IPS-15b (cell line): ENCODE measurements at regions not wholly inside any gene's neighbourhood (a gene's known extent, or its start where the extent isn't known, plus 50 kb on each side); places are given as distances from the start of the nearest gene placed in this dataset.

Experiments used
- H3K27me3 ChIP-seq: one replicate; pipeline ENCODE4 v1.6.1; 2013; ENCODE audit warnings: low read length; ENCODE audit not compliant: control insufficient read depth, insufficient read depth
- H3K36me3 ChIP-seq: one replicate; pipeline ENCODE4 v1.6.1; 2013; ENCODE audit warnings: low read length; ENCODE audit not compliant: control insufficient read depth, insufficient read depth
- H3K4me1 ChIP-seq: one replicate; pipeline ENCODE4 v1.6.1; 2013; ENCODE audit warnings: mild to moderate bottlenecking, low read length; ENCODE audit not compliant: control insufficient read depth, insufficient read depth
- H3K4me3 ChIP-seq: one replicate; pipeline ENCODE4 v1.5.1; 2013; ENCODE audit warnings: low read depth, low read length
- H3K9ac ChIP-seq: one replicate; pipeline ENCODE4 v1.6.1; 2013; ENCODE audit warnings: low read depth, mild to moderate bottlenecking, low read length
- H3K9me3 ChIP-seq: one replicate; pipeline ENCODE4 v1.6.1; 2013; ENCODE audit warnings: mild to moderate bottlenecking, low read length; ENCODE audit not compliant: control insufficient read depth, insufficient read depth

GRCh38 chr14:97262336-97262735 lies 465.2 kb downstream of the VRK1 start:
- no peak overlapping the region for H3K9ac ChIP-seq
- H3K36me3 ChIP-seq: no peaks in the 10 kb centered on the region
- H3K4me3 ChIP-seq: no peak overlapping the region
- H3K9me3 ChIP-seq: no peaks in the 10 kb centered on the region
- H3K27me3 ChIP-seq: no peaks in the 10 kb centered on the region
- H3K4me1 ChIP-seq: peaks cover 6% of the 10 kb centered on the region

DNA sequence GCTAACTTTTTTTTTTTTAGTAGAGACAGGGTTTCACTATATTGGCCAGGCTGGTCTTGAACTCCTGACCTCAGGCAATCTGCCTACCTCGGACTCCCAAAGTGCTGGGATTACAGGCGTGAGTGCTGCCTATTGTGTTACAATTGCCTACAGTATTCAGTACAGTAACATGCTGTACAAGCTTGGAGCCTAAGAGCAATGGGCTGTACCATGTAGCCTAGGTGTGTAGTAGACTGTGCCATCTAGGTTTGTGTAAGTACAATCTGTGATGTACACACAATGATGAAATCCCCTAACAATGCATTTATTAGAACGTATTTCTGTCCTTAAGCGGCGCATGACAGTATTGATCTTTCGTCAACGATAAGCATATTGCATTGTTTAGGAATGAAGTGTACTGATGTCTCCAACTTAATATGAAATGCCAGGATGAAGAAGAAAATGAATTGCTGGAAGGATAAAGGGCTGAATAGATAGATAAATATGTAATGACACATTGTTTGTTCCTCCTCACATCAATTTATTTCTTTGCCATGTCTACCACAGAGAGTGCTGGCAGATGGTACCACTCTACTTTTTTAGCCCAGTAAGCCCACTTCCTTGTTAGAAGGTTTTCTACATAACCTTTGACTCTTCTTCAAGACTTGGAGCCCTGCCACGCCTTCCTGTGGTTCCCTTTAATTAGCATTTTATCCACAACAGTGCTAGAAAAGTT lies 467.5 kb downstream of the VRK1 start:
- Histone ChIP-seq H3K36me3 (no peaks in the 10 kb centered on the region), H3K9me3 (no peaks in the 10 kb centered on the region), H3K4me3 (no peak overlapping the region), H3K9ac (no peak overlapping the region), H3K4me1 (peaks cover 19% of the 10 kb centered on the region), H3K27me3 (no peaks in the 10 kb centered on the region)

DNA sequence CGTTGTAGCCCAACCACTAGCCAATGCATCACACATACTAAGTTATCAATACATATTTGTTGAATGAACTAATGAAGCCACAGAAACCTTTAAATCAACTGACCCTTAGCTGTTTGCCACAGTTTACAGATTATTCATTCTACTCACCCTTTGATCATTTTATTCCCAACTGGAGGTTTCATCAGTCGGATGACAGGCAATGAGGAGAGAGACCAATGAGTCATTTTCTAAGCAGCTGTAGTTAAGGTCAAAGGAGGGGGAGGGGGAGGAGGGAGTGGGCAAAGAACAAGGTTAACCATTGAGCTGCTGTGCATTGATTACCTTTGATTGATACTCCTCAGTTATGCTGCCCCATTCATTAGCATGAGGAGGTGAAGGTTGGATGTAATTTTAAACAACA lies 469.5 kb downstream of the VRK1 start:
- H3K9me3 ChIP-seq: no peaks in the 10 kb centered on the region

GRCh38 chr14:97267509-97267908 lies 470.3 kb downstream of the VRK1 start:
- Histone ChIP-seq H3K4me1 (peaks cover 19% of the 10 kb centered on the region), H3K27me3 (no peaks in the 10 kb centered on the region), H3K9me3 (no peaks in the 10 kb centered on the region), H3K9ac (no peak overlapping the region), H3K4me3 (no peak overlapping the region), H3K36me3 (no peaks in the 10 kb centered on the region)

More for the DNA sequence above, 469.5 kb downstream of the VRK1 start:
- Histone ChIP-seq H3K36me3 (no peaks in the 10 kb centered on the region), H3K4me1 (peaks cover 19% of the 10 kb centered on the region), H3K27me3 (no peaks in the 10 kb centered on the region), H3K4me3 (no peak overlapping the region), H3K9ac (no peak overlapping the region)

GRCh38 chr14:97268097-97268496 lies 470.9 kb downstream of the VRK1 start:
- no peaks in the 10 kb centered on the region for H3K9me3 ChIP-seq
- no peaks in the 10 kb centered on the region for H3K36me3 ChIP-seq
- H3K9ac ChIP-seq: no peak overlapping the region
- H3K27me3 ChIP-seq: no peaks in the 10 kb centered on the region
- peaks cover 19% of the 10 kb centered on the region for H3K4me1 ChIP-seq
- H3K4me3 ChIP-seq: no peak overlapping the region

- Histone ChIP-seq H3K36me3 (no peaks in the 10 kb centered on the region), H3K4me1 (peaks cover 19% of the 10 kb centered on the region), H3K27me3 (no peaks in the 10 kb centered on the region), H3K4me3 (no peak overlapping the region), H3K9me3 (no peaks in the 10 kb centered on the region), H3K9ac (no peak overlapping the region)
These were observed 473.1 kb downstream of the VRK1 start for GRCh38 chr14:97270308-97270707.

GRCh38 chr14:97271451-97271960 lies 474.3 kb downstream of the VRK1 start:
- Histone ChIP-seq H3K4me3 (no peak overlapping the region), H3K4me1 (peaks cover 16% of the 10 kb centered on the region), H3K9me3 (no peaks in the 10 kb centered on the region), H3K36me3 (no peaks in the 10 kb centered on the region), H3K9ac (no peak overlapping the region), H3K27me3 (no peaks in the 10 kb centered on the region)

DNA sequence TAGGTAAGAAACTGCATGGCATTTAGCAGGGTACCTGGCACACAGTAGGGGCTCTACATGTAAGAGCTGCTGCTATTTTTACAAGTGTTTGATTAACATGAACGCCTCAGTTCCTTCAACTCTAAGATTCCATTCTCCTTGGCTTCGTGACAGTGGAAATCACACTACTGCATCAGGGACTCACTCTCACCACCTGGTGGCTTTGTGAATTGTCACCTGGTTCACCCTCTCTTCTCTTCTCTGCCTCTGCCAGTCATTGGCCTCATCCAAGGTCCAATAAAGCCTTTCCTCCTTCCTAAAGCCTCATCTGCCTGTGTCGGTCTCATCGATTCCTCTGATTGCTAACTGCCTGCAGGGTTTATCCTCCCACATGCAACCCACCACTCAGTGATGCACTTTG lies 476.4 kb downstream of the VRK1 start:
- no peaks in the 10 kb centered on the region for H3K9me3 ChIP-seq
- H3K9ac ChIP-seq: no peak overlapping the region
- H3K27me3 ChIP-seq: no peaks in the 10 kb centered on the region
- H3K4me1 ChIP-seq: peaks cover 6% of the 10 kb centered on the region
- no peaks in the 10 kb centered on the region for H3K36me3 ChIP-seq
- no peak overlapping the region for H3K4me3 ChIP-seq

DNA sequence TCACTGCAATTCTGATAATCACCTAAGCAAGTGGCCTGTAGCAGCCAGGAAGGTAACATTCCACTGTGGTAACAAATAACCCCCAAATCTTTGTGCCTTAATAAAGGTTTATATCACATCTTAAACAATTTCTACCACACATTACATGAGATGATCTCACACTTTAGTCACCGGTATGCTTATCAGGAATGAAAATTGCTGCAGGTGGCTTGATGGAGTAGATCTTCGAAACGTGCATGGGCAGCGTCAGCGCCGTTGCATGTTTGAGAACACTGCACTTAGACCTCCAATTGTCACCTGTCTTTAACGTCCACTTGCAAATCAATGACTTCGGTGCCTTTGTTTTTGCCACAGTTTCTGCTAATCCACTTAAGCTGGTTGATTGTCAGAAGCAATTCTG lies 477.4 kb downstream of the VRK1 start:
- H3K36me3 ChIP-seq: no peaks in the 10 kb centered on the region
- peaks cover 6% of the 10 kb centered on the region for H3K4me1 ChIP-seq
- no peak overlapping the region for H3K9ac ChIP-seq
- H3K9me3 ChIP-seq: no peaks in the 10 kb centered on the region
- no peak overlapping the region for H3K4me3 ChIP-seq
- no peaks in the 10 kb centered on the region for H3K27me3 ChIP-seq

DNA sequence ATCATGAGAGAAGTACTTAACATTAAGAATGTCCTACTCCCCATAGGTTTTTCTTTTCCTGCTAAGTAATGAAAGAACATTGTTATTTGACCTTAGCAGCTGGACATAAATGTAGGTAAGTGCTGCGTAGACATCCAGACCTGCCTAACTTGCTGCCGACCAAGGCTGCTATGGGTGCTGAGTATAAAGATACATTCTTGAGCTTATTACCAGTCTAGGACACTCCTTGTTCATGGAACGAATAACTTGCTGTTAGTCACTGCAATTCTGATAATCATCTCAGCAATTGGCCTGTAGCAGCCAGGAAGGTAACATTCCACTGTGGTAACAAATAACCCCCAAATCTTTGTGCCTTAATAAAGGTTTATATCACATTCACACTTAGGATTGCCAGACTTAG lies 478.1 kb downstream of the VRK1 start:
- Histone ChIP-seq H3K9ac (no peak overlapping the region), H3K9me3 (no peaks in the 10 kb centered on the region), H3K4me1 (peaks cover 6% of the 10 kb centered on the region), H3K27me3 (no peaks in the 10 kb centered on the region), H3K36me3 (no peaks in the 10 kb centered on the region), H3K4me3 (no peak overlapping the region)

DNA sequence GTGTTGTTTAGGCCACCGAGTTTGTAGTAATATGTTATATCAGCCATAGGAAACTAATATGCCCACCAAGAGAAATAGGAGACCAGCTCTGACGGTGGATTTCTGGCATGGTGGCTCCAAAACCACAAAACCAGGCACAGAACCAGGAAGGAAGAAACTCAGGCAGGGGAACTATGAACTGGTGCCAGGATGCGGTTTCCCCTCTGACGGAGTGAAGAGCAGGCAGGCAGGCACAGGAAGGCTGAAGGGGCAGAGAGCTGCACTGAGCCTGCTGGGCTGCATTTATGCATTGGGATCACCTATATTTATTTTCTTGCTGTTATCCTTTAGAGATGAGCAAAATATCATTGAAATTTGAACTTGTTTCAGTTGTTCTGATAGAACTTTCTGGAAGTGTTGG lies 479.4 kb downstream of the VRK1 start:
- Histone ChIP-seq H3K27me3 (no peaks in the 10 kb centered on the region), H3K9me3 (no peaks in the 10 kb centered on the region), H3K9ac (no peak overlapping the region), H3K4me3 (no peak overlapping the region), H3K36me3 (no peaks in the 10 kb centered on the region), H3K4me1 (peaks cover 6% of the 10 kb centered on the region)

DNA sequence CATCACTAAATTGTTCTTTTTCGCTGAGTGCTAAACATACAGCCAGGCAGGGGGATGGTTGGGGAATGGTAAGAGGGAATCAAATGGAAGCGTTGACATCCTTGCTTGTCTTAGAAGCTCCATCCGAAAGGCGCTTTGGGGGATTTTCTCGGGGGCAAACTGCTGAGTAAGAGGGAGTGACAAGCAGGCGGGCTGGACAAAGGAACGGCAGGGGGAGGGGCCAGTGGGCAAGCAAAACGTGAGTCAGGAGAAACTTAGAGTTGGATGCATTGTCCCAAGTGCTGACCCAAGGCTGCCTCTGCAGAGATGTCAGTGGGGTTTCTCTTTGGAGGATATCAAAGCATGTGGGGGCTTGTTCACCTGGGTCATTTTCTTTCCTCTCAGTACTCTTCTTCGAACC lies 480.5 kb downstream of the VRK1 start:
- Histone ChIP-seq H3K9ac (no peak overlapping the region), H3K36me3 (no peaks in the 10 kb centered on the region), H3K27me3 (no peaks in the 10 kb centered on the region), H3K4me1 (peaks cover 6% of the 10 kb centered on the region), H3K4me3 (no peak overlapping the region), H3K9me3 (no peaks in the 10 kb centered on the region)
